GM23338 (cell line): ENCODE measurements at regions not wholly inside any gene's neighbourhood (a gene's known extent, or its start where the extent isn't known, plus 50 kb on each side); places are given as distances from the start of the nearest gene placed in this dataset.

ENCODE experiments used
- ATAC-seq: fragments of 200-7000 bp; cut with Tn5 transposase; 3 replicates; pipeline ENCODE4 v1.9.1; 2020
- DNase-seq: peaks from one replicate; pipeline ENCODE4 v3.0.0-alpha.2; 2015; ENCODE audit warnings: low spot score
- H2AFZ ChIP-seq: fragments of 200-600 bp; sonication (generic); 2 replicates; pipeline ENCODE4 v1.8.0; 2016; ENCODE audit warnings: antibody characterized with exemption, mild to moderate bottlenecking, moderate library complexity
- H3F3A ChIP-seq: fragments of 200-600 bp; sonication (generic); replicated peaks from 2 replicates; pipeline ENCODE4 v1.8.0; 2017; ENCODE audit warnings: antibody characterized with exemption, mixed run types, low read depth
- H3K27ac ChIP-seq: fragments of 200-600 bp; sonication (generic); 2 replicates; pipeline ENCODE4 v1.6.1; 2016; ENCODE audit warnings: low read depth
- H3K27me3 ChIP-seq: fragments of 200-600 bp; sonication (generic); 2 replicates; pipeline ENCODE4 v1.8.0; 2016; ENCODE audit warnings: mild to moderate bottlenecking, mixed run types, moderate library complexity; ENCODE audit not compliant: insufficient read depth
- H3K36me3 ChIP-seq: fragments of 200-600 bp; sonication (generic); 2 replicates; pipeline ENCODE4 v1.8.0; 2016; ENCODE audit warnings: mild to moderate bottlenecking; ENCODE audit not compliant: insufficient read depth
- H3K4me1 ChIP-seq: fragments of 200-600 bp; sonication (generic); 2 replicates; pipeline ENCODE4 v1.8.0; 2016; ENCODE audit warnings: mild to moderate bottlenecking, moderate library complexity; ENCODE audit not compliant: insufficient read depth
- H3K4me2 ChIP-seq: fragments of 200-600 bp; sonication (generic); 2 replicates; pipeline ENCODE4 v1.7.1; 2017; ENCODE audit warnings: mixed run types
- H3K4me3 ChIP-seq: fragments of 200-600 bp; sonication (generic); 2 replicates; pipeline ENCODE4 v1.6.1; 2016; ENCODE audit warnings: mixed run types
- H3K79me2 ChIP-seq: fragments of 200-600 bp; sonication (generic); replicated peaks from 2 replicates; pipeline ENCODE4 v1.8.0; 2017; ENCODE audit warnings: mild to moderate bottlenecking; ENCODE audit not compliant: insufficient read depth
- H3K9me2 ChIP-seq: fragments of 200-600 bp; sonication (generic); 2 replicates; pipeline ENCODE4 v1.8.0; 2017; ENCODE audit not compliant: insufficient read depth
- H4K20me1 ChIP-seq: fragments of 200-600 bp; sonication (generic); replicated peaks from 2 replicates; pipeline ENCODE4 v1.8.0; 2017; ENCODE audit warnings: mild to moderate bottlenecking; ENCODE audit not compliant: insufficient read depth
- H3K27ac Mint-ChIP-seq: 2 replicates; pipeline ENCODE4 v1.8.0; 2020; ENCODE audit warnings: inconsistent platforms, mild to moderate bottlenecking, moderate library complexity, mixed read lengths
- H3K27me3 Mint-ChIP-seq: 3 replicates; pipeline ENCODE4 v1.8.0; 2022; ENCODE audit warnings: low read depth, mild to moderate bottlenecking, moderate library complexity, mixed read lengths, inconsistent platforms; ENCODE audit not compliant: insufficient read depth, poor library complexity
- H3K36me3 Mint-ChIP-seq: 3 replicates; pipeline ENCODE4 v1.8.0; 2021; ENCODE audit warnings: low read depth, mild to moderate bottlenecking, inconsistent platforms, moderate library complexity, mixed read lengths
- H3K4me1 Mint-ChIP-seq: 3 replicates; pipeline ENCODE4 v1.8.0; 2020; ENCODE audit warnings: mild to moderate bottlenecking, inconsistent platforms, mixed read lengths
- H3K4me3 Mint-ChIP-seq: 3 replicates; pipeline ENCODE4 v1.8.0; 2021; ENCODE audit warnings: moderate library complexity, mild to moderate bottlenecking, inconsistent platforms, mixed read lengths
- H3K9me3 Mint-ChIP-seq: 3 replicates; pipeline ENCODE4 v1.8.0; 2020; ENCODE audit warnings: moderate library complexity, mild to moderate bottlenecking, inconsistent platforms, mixed read lengths
- CREB1 ChIP-seq: fragments of 250-450 bp; sonication (Bioruptor Pico); IDR thresholded peaks from 2 replicates; pipeline ENCODE4 v1.5.0; 2020; ENCODE audit warnings: low read depth, mild to moderate bottlenecking, moderate library complexity
- CTCF ChIP-seq, 2 experiments: fragments of 200-600 bp in 1 of 2; sonication (generic) in 1 of 2; conservative IDR thresholded peaks; 2 replicates each; pipeline versions ENCODE4 v1.5.1 to v1.6.1; 2016 to 2017; ENCODE audit warnings: antibody characterized with exemption in 2 of 2, low read depth in 2 of 2, mild to moderate bottlenecking in 2 of 2, moderate library complexity in 1 of 2
- ETS1 ChIP-seq: IDR thresholded peaks from 2 replicates; pipeline ENCODE4 v1.6.1; 2016; ENCODE audit warnings: antibody characterized with exemption
- EZH2 ChIP-seq: fragments of 200-600 bp; sonication (generic); IDR thresholded peaks from one replicate; pipeline ENCODE4 v1.8.0; 2017; ENCODE audit warnings: antibody characterized with exemption, mild to moderate bottlenecking, low read depth; ENCODE audit not compliant: unreplicated experiment
- EZH2phosphoT487 ChIP-seq: fragments of 200-600 bp; sonication (generic); IDR thresholded peaks from one replicate; pipeline ENCODE4 v1.8.1; 2018; ENCODE audit warnings: antibody characterized with exemption; ENCODE audit not compliant: unreplicated experiment
- POLR2AphosphoS5 ChIP-seq: IDR thresholded peaks from 2 replicates; pipeline ENCODE4 v1.6.1; 2016; ENCODE audit warnings: antibody characterized with exemption, low read depth
- REST ChIP-seq: IDR thresholded peaks from one replicate; pipeline ENCODE4 v1.6.1; 2018; ENCODE audit warnings: antibody characterized with exemption; ENCODE audit not compliant: unreplicated experiment
- ZNF462 ChIP-seq: fragments of 250-450 bp; sonication (Bioruptor Pico); IDR thresholded peaks from 2 replicates; pipeline ENCODE4 v1.5.0; 2020; ENCODE audit warnings: mild to moderate bottlenecking, moderate library complexity

GRCh38 chr3:178482981-178483380 lies 53.3 kb upstream of the KCNMB2 start (continued):
- TF ChIP-seq ZNF462 (CRISPR knock-in tag) (no peak), EZH2phosphoT487 (no peak), POLR2AphosphoS5 (no peak), REST (no peak)

GRCh38 chr3:178483704-178484103 lies 52.5 kb upstream of the KCNMB2 start:
- Histone ChIP-seq H3K4me1 (peaks cover 17% of the 10 kb centered on the region), H3K79me2 (no peaks in the 10 kb centered on the region), H2AFZ (no peak overlapping the region; the same call in 1 of the 2 replicates), H3K27ac (no peak overlapping the region), H3K4me3 (no peak overlapping the region), H3K36me3 (no peaks in the 10 kb centered on the region), H3F3A (no peaks in the 10 kb centered on the region), H4K20me1 (no peaks in the 10 kb centered on the region), H3K4me2 (no peak overlapping the region), H3K9me2 (no peaks in the 10 kb centered on the region; the same call in 1 of the 2 replicates), H3K27me3 (no peaks in the 10 kb centered on the region)
- DNase-seq (no peak), ATAC-seq (no peak)
- H3K36me3 Mint-ChIP-seq, result no peaks in the 10 kb centered on the region
- peaks cover 23% of the 10 kb centered on the region for H3K4me1 Mint-ChIP-seq
- no peak overlapping the region for H3K27ac Mint-ChIP-seq
- no peak overlapping the region for H3K4me3 Mint-ChIP-seq
- H3K9me3 Mint-ChIP-seq, result no peaks in the 10 kb centered on the region
- H3K27me3 Mint-ChIP-seq, result peaks cover 2% of the 10 kb centered on the region
- no peak for TF ChIP-seq CTCF (conservative IDR thresholded peaks at IDR 0.05; ENCODE audit: low read depth in 2 of 2)
- no peak for TF ChIP-seq ETS1
- no peak for TF ChIP-seq EZH2
- no peak for TF ChIP-seq CREB1 (CRISPR knock-in tag)
- TF ChIP-seq REST, result no peak
- no peak for TF ChIP-seq POLR2AphosphoS5
